GM06990 (cell line): ENCODE measurements at regions not wholly inside any gene's neighbourhood (a gene's known extent, or its start where the extent isn't known, plus 50 kb on each side); places are given as distances from the start of the nearest gene placed in this dataset.

Source experiments
- DNase-seq: peaks from one replicate; pipeline ENCODE4 v3.0.0-alpha.2; 2011; ENCODE audit not compliant: insufficient read length; ENCODE audit errors: extremely low read depth
- H3K27me3 ChIP-seq: replicated peaks from 2 replicates; pipeline ENCODE4 v1.6.0; 2011; ENCODE audit warnings: low read length; ENCODE audit not compliant: control insufficient read depth, insufficient read depth
- H3K36me3 ChIP-seq: 2 replicates; pipeline ENCODE4 v1.5.1; 2011; ENCODE audit warnings: low read length; ENCODE audit not compliant: control insufficient read depth, insufficient read depth
- H3K4me3 ChIP-seq: replicated peaks from 2 replicates; pipeline ENCODE4 v1.5.1; 2011; ENCODE audit warnings: low read depth, mild to moderate bottlenecking, control low read depth, low read length
- CTCF ChIP-seq: IDR thresholded peaks from 2 replicates; pipeline ENCODE4 v1.5.1; 2011; ENCODE audit warnings: low read length, control low read depth, mild to moderate bottlenecking, inconsistent platforms; ENCODE audit not compliant: insufficient read depth, poor library complexity, severe bottlenecking

- Histone ChIP-seq H3K27me3 (no peaks in the 10 kb centered on the region; the same call in 1 of the 2 replicates), H3K4me3 (no peak overlapping the region), H3K36me3 (no peaks in the 10 kb centered on the region)
- DNase-seq: no peak
- no peak for TF ChIP-seq CTCF
These were observed 178.3 kb upstream of the SLC7A11 start for GRCh38 chr4:138420471-138420870.

- no peak for DNase-seq
- no peaks in the 10 kb centered on the region for H3K27me3 ChIP-seq
- no peaks in the 10 kb centered on the region for H3K36me3 ChIP-seq
- H3K4me3 ChIP-seq: no peak overlapping the region
- TF ChIP-seq CTCF: no peak
These were observed 172.1 kb upstream of the SLC7A11 start for GRCh38 chr4:138414202-138414601.

- no peak for DNase-seq
- H3K36me3 ChIP-seq: no peaks in the 10 kb centered on the region
- TF ChIP-seq CTCF: no peak
- H3K27me3 ChIP-seq: no peaks in the 10 kb centered on the region
- no peak overlapping the region for H3K4me3 ChIP-seq
These were observed 171.1 kb upstream of the SLC7A11 start for GRCh38 chr4:138413273-138413672.

GRCh38 chr4:138412847-138413246 lies 170.7 kb upstream of the SLC7A11 start:
- TF ChIP-seq CTCF: no peak
- DNase-seq: no peak
- no peaks in the 10 kb centered on the region for H3K36me3 ChIP-seq
- no peak overlapping the region for H3K4me3 ChIP-seq
- no peaks in the 10 kb centered on the region for H3K27me3 ChIP-seq

- DNase-seq: no peak
- H3K27me3 ChIP-seq: no peaks in the 10 kb centered on the region
- H3K36me3 ChIP-seq: no peaks in the 10 kb centered on the region
- H3K4me3 ChIP-seq: no peak overlapping the region
- no peak for TF ChIP-seq CTCF
These were observed 168.1 kb upstream of the SLC7A11 start for GRCh38 chr4:138410266-138410665.

- no peaks in the 10 kb centered on the region for H3K27me3 ChIP-seq
- H3K36me3 ChIP-seq: no peaks in the 10 kb centered on the region
- H3K4me3 ChIP-seq: no peak overlapping the region
- no peak for TF ChIP-seq CTCF
- DNase-seq: no peak
These were observed 167.5 kb upstream of the SLC7A11 start for GRCh38 chr4:138409670-138410069.
